ENCODE measurements at regions not wholly inside any gene's neighbourhood (a gene's known extent, or its start where the extent isn't known, plus 50 kb on each side); places are given as distances from the start of the nearest gene placed in this dataset.
"Not testable (repeated sequence)": the region's sequence is repeated elsewhere in the genome, so short reads cannot be mapped to it uniquely, and the experiment has no call there.

- CTCF ChIA-PET, result interaction anchor here (0.6 kb wide), 1 partner anchor 1155 kb away, joined by 3 read pairs; no protein-coding TSS in a partner anchor
- POLR2A ChIA-PET, result no interaction called here
Measured at GRCh38 chr4:79748835-79749234, 324.2 kb downstream of the ANTXR2 start.

- POLR2A ChIA-PET, result no interaction called here
Measured at GRCh38 chr4:79747252-79747651, 325.8 kb downstream of the ANTXR2 start.

GRCh38 chr4:79743014-79743413, 330.0 kb downstream of the ANTXR2 start:
- ChIA-PET POLR2A (no interaction called here), CTCF (no interaction called here)

More at GRCh38 chr4:79747252-79747651, 325.8 kb downstream of the ANTXR2 start:
- CTCF ChIA-PET, result no interaction called here

GRCh38 chr4:79739912-79740311, 331.9 kb upstream of the GK2 start:
- ChIA-PET CTCF (no interaction called here), POLR2A (no interaction called here)

- CTCF ChIA-PET, result no interaction called here
Measured at GRCh38 chr4:79723507-79723906, 315.5 kb upstream of the GK2 start.

GRCh38 chr4:79700356-79700755, 292.3 kb upstream of the GK2 start:
- CTCF ChIA-PET, result no interaction called here
- POLR2A ChIA-PET, result no interaction called here

More at GRCh38 chr4:79723507-79723906, 315.5 kb upstream of the GK2 start:
- POLR2A ChIA-PET, result no interaction called here

GRCh38 chr4:79697444-79697843, 289.4 kb upstream of the GK2 start:
- ChIA-PET POLR2A (no interaction called here), CTCF (no interaction called here)

- POLR2A ChIA-PET, CTCF ChIA-PET: not testable (repeated sequence)
Measured at GRCh38 chr4:79696534-79696933, 288.5 kb upstream of the GK2 start.

- ChIA-PET CTCF (no interaction called here), POLR2A (no interaction called here)
Measured at GRCh38 chr4:79695848-79696247, 287.8 kb upstream of the GK2 start.

GRCh38 chr4:79689740-79690139, 281.7 kb upstream of the GK2 start:
- ChIA-PET POLR2A (no interaction called here), CTCF (no interaction called here)

GRCh38 chr4:79688691-79689090, 280.7 kb upstream of the GK2 start:
- CTCF ChIA-PET, result no interaction called here
- POLR2A ChIA-PET, result no interaction called here

GRCh38 chr4:79687006-79687405, 279.0 kb upstream of the GK2 start:
- ChIA-PET CTCF (no interaction called here), POLR2A (no interaction called here)

- CTCF ChIA-PET, result no interaction called here
- POLR2A ChIA-PET, result no interaction called here
Measured at GRCh38 chr4:79685542-79685941, 277.5 kb upstream of the GK2 start.

GRCh38 chr4:79684516-79684915, 276.5 kb upstream of the GK2 start:
- POLR2A ChIA-PET, result no interaction called here
- CTCF ChIA-PET, result no interaction called here

GRCh38 chr4:79682801-79683530, 274.9 kb upstream of the GK2 start:
- POLR2A ChIA-PET, result no interaction called here
- CTCF ChIA-PET, result no interaction called here

GRCh38 chr4:79682161-79682560, 274.1 kb upstream of the GK2 start:
- CTCF ChIA-PET, result no interaction called here
- POLR2A ChIA-PET, result no interaction called here

- POLR2A ChIA-PET, result no interaction called here
- CTCF ChIA-PET, result no interaction called here
Measured at GRCh38 chr4:79679859-79680258, 271.8 kb upstream of the GK2 start.

- CTCF ChIA-PET, result no interaction called here
- POLR2A ChIA-PET, result no interaction called here
Measured at GRCh38 chr4:79678472-79679202, 270.6 kb upstream of the GK2 start.

- ChIA-PET POLR2A (no interaction called here), CTCF (no interaction called here)
Measured at GRCh38 chr4:79676705-79677104, 268.7 kb upstream of the GK2 start.

- POLR2A ChIA-PET, result not testable (repeated sequence)
Measured at GRCh38 chr4:79674906-79675305, 266.9 kb upstream of the GK2 start.

GRCh38 chr4:79673898-79674297, 265.9 kb upstream of the GK2 start:
- POLR2A ChIA-PET, result no interaction called here
- CTCF ChIA-PET, result no interaction called here

More at GRCh38 chr4:79674906-79675305, 266.9 kb upstream of the GK2 start:
- CTCF ChIA-PET, result not testable (repeated sequence)

- CTCF ChIA-PET, result no interaction called here
- POLR2A ChIA-PET, result no interaction called here
Measured at GRCh38 chr4:79673377-79673776, 265.3 kb upstream of the GK2 start.

Measured in activated CD8-positive, alpha-beta memory T cell treated with anti-CD3 and anti-CD28 coated beads for 36 hours (primary cell).